Gastroesophageal sphincter (tissue), 4 donors: ENCODE measurements at regions not wholly inside any gene's neighbourhood (a gene's known extent, or its start where the extent isn't known, plus 50 kb on each side); places are given as distances from the start of the nearest gene placed in this dataset.

Experiments
- ATAC-seq: fragments of 150-250 bp; one replicate; pipeline ENCODE4 v1.9.1; 2016; ENCODE audit warnings: mild to moderate bottlenecking, moderate library complexity
- H3K27ac ChIP-seq, 4 donors: fragments of 200-600 bp; sonication (generic) in 3 of 4; 1 replicate in 3 of 4; 2 replicates in 1 of 4; pipeline ENCODE4 v1.5.1; 2016 to 2019
- H3K27me3 ChIP-seq: fragments of 200-600 bp; sonication (generic); one replicate; pipeline ENCODE4 v1.5.1; 2019
- H3K36me3 ChIP-seq, 2 donors: fragments of 200-600 bp; sonication (generic); one replicate each; pipeline ENCODE4 v1.5.1; 2019; ENCODE audit warnings: control low read depth in 1 of 2
- H3K4me1 ChIP-seq, 3 donors: fragments of 200-600 bp; sonication (generic); 1 replicate in 2 of 3; 2 replicates in 1 of 3; pipeline ENCODE4 v1.5.1; 2016 to 2019; ENCODE audit warnings: control low read depth in 2 of 3
- H3K4me3 ChIP-seq, 2 donors: fragments of 200-600 bp; sonication (generic); one replicate each; pipeline ENCODE4 v1.5.1; 2019; ENCODE audit warnings: mild to moderate bottlenecking in 1 of 2, moderate library complexity in 1 of 2
- H3K9me3 ChIP-seq, 3 donors: fragments of 200-600 bp; sonication (generic); one replicate each; pipeline ENCODE4 v1.5.1; 2017 to 2019; ENCODE audit warnings: control low read depth in 2 of 3
- CTCF ChIP-seq, 4 experiments: fragments of 200-600 bp in 2 of 4; fragments of 450-650 bp in 2 of 4; sonication (generic) in 1 of 4; IDR thresholded peaks; one replicate each; pipeline ENCODE4 v1.5.1; 2017 to 2019; ENCODE audit warnings: antibody characterized with exemption in 4 of 4, mild to moderate bottlenecking in 2 of 4, moderate library complexity in 2 of 4
- EP300 ChIP-seq: sonication (generic); formaldehyde crosslinking; IDR thresholded peaks from one replicate; pipeline ENCODE4 v1.6.1; 2017; ENCODE audit warnings: antibody characterized with exemption, mild to moderate bottlenecking
- POLR2A ChIP-seq, 2 donors: fragments of 450-650 bp; IDR thresholded peaks; one replicate each; pipeline ENCODE4 v1.6.1; 2017; ENCODE audit warnings: antibody characterized with exemption in 2 of 2, mild to moderate bottlenecking in 2 of 2, moderate library complexity in 1 of 2
- POLR2AphosphoS5 ChIP-seq: sonication (generic); formaldehyde crosslinking; IDR thresholded peaks from one replicate; pipeline ENCODE4 v1.6.1; 2017; ENCODE audit warnings: antibody characterized with exemption
- WGBS, 2 donors: methylation state at CpG; one replicate each; pipeline ENCODE4 v1.1.5; 2018; ENCODE audit warnings: low coverage in 1 of 2; 5-methylcytosine and 5-hydroxymethylcytosine counted together

- H3K27ac ChIP-seq: no peak overlapping the region
- TF ChIP-seq EP300: no peak
- no peak for TF ChIP-seq POLR2A (IDR thresholded peaks at IDR 0.05)
- no peak for TF ChIP-seq POLR2AphosphoS5
- no peak for TF ChIP-seq CTCF (IDR thresholded peaks at IDR 0.05)
- no CpG with 5 or more reads among the region's 2 CpGs for WGBS, 2 donors
- H3K4me1 ChIP-seq: peaks cover 0 to 12% (median 0%) of the 10 kb centered on the region in 3 donors
- no peak overlapping the region for H3K4me3 ChIP-seq
- no peak for ATAC-seq
- H3K9me3 ChIP-seq: no peaks in the 10 kb centered on the region
- no peaks in the 10 kb centered on the region for H3K27me3 ChIP-seq
- no peaks in the 10 kb centered on the region for H3K36me3 ChIP-seq
Observed at GRCh38 chr6:105503641-105504040, 100.8 kb upstream of the PREP start.

GRCh38 chr6:105501826-105502344, 99.0 kb upstream of the PREP start:
- Histone ChIP-seq H3K9me3 (no peaks in the 10 kb centered on the region), H3K4me1 (peaks cover 0 to 12% (median 0%) of the 10 kb centered on the region in 3 donors), H3K36me3 (no peaks in the 10 kb centered on the region), H3K4me3 (no peak overlapping the region), H3K27me3 (no peaks in the 10 kb centered on the region), H3K27ac (no peak overlapping the region)
- WGBS, 2 donors: 76 to 100% methylated on average over 1 of the region's 1 CpG
- ATAC-seq: no peak
- TF ChIP-seq POLR2A (IDR thresholded peaks at IDR 0.05) (no peak), EP300 (no peak), CTCF (IDR thresholded peaks at IDR 0.05) (no peak), POLR2AphosphoS5 (no peak)

DNA sequence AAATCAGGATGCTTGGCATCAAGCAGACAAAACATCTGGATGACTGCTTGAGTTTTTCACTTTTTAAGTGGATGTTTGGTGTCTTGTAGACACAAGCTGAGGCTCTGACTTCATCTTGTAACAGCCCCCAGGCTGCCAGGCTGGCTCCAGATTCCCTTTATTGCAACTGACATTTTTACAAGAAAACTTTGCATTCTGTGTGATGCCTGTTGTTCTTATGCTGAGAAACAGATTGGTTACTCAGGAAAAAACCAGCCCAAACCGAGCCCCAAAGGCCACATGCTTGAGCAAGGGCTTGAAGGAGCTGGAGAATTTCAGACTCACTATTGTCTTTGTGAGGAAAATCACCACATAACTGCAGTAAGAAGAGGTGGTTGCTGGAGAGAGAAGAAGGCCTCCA, 98.4 kb upstream of the PREP start:
- ATAC-seq: no peak
- no peaks in the 10 kb centered on the region for H3K36me3 ChIP-seq
- WGBS, 2 donors: 63% methylated on average over 1 of the region's 1 CpG; no CpG with 5 or more reads in 1 of the 2 donors
- TF ChIP-seq EP300 (no peak), POLR2A (IDR thresholded peaks at IDR 0.05) (no peak), POLR2AphosphoS5 (no peak), CTCF (IDR thresholded peaks at IDR 0.05) (no peak)
- H3K27me3 ChIP-seq: no peaks in the 10 kb centered on the region
- H3K9me3 ChIP-seq: no peaks in the 10 kb centered on the region
- H3K27ac ChIP-seq: no peak overlapping the region
- no peak overlapping the region for H3K4me3 ChIP-seq
- H3K4me1 ChIP-seq: peaks cover 0 to 12% (median 0%) of the 10 kb centered on the region in 3 donors

GRCh38 chr6:105500693-105501092, 97.8 kb upstream of the PREP start:
- no peak for ATAC-seq
- no peak overlapping the region for H3K4me3 ChIP-seq
- H3K9me3 ChIP-seq: no peaks in the 10 kb centered on the region
- H3K27me3 ChIP-seq: no peaks in the 10 kb centered on the region
- H3K36me3 ChIP-seq: no peaks in the 10 kb centered on the region
- TF ChIP-seq CTCF (IDR thresholded peaks at IDR 0.05) (no peak), POLR2A (IDR thresholded peaks at IDR 0.05) (no peak), EP300 (no peak), POLR2AphosphoS5 (no peak)
- H3K4me1 ChIP-seq: peaks cover 0 to 12% (median 0%) of the 10 kb centered on the region in 3 donors
- 60 to 89% methylated on average over 1 of the region's 1 CpG for WGBS, 2 donors
- H3K27ac ChIP-seq: no peak overlapping the region

DNA sequence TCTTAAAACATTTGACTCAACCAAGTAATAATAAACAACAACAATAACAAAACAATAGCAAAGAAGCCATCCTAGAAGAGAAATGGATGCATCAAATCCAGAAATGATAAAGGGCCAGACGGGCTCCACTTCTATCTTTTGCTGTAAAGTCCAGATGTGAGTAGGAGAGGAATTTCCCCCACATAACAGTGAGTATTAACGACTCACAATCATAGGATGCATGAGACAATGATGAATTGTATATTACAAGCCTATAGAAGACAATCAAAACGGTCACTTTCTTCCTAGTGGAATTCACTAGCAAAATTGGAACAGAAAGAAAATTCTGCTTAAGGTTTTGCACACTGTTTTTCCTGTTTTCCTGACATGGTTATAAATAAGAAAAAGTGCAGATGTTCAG, 97.0 kb upstream of the PREP start:
- H3K4me1 ChIP-seq: peaks cover 0 to 9% (median 0%) of the 10 kb centered on the region in 3 donors
- H3K4me3 ChIP-seq: no peak overlapping the region
- no peak for TF ChIP-seq CTCF (IDR thresholded peaks at IDR 0.05)
- no peak for TF ChIP-seq EP300
- no peak for TF ChIP-seq POLR2AphosphoS5
- no peak for TF ChIP-seq POLR2A (IDR thresholded peaks at IDR 0.05)
- H3K27me3 ChIP-seq: no peaks in the 10 kb centered on the region
- no peak overlapping the region for H3K27ac ChIP-seq
- no peaks in the 10 kb centered on the region for H3K9me3 ChIP-seq
- 69 to 82% methylated on average over 2 to 3 of the region's 3 CpGs for WGBS, 2 donors
- no peaks in the 10 kb centered on the region for H3K36me3 ChIP-seq
- ATAC-seq: no peak
